Urinary bladder (tissue), 3 donors: ENCODE measurements at regions not wholly inside any gene's neighbourhood (a gene's known extent, or its start where the extent isn't known, plus 50 kb on each side); places are given as distances from the start of the nearest gene placed in this dataset.

Source experiments
- DNase-seq: peaks from one replicate; pipeline ENCODE4 v3.0.0-alpha.2; 2015; ENCODE audit errors: extremely low spot score
- H3K27ac ChIP-seq: one replicate; pipeline ENCODE4 v1.5.1; 2013; ENCODE audit warnings: low read depth, mild to moderate bottlenecking, moderate library complexity
- H3K36me3 ChIP-seq: one replicate; pipeline ENCODE4 v1.6.1; 2013; ENCODE audit warnings: mild to moderate bottlenecking, moderate library complexity; ENCODE audit not compliant: insufficient read depth
- H3K4me1 ChIP-seq: one replicate; pipeline ENCODE4 v1.6.1; 2013; ENCODE audit warnings: mild to moderate bottlenecking, moderate library complexity; ENCODE audit not compliant: insufficient read depth
- H3K4me3 ChIP-seq: one replicate; pipeline ENCODE4 v1.5.1; 2013; ENCODE audit warnings: low read depth, low read length
- WGBS: extraction: QIAGEN DNeasy Blood & Tissue Kit; methylation state at CpG from one replicate; pipeline ENCODE4 v1.1.7; 2013; 5-methylcytosine and 5-hydroxymethylcytosine counted together
- donor health status: healthy with polysubstance abuse.
- donor health status: healthy.

GRCh38 chr13:84662491-84662890 lies 780.2 kb upstream of the SLITRK1 start:
- Histone ChIP-seq H3K4me3 (no peak overlapping the region), H3K27ac (no peak overlapping the region), H3K36me3 (no peaks in the 10 kb centered on the region), H3K4me1 (no peaks in the 10 kb centered on the region)
- DNase-seq = no peak
- WGBS = 82% methylated on average over 3 of the region's 3 CpGs

- DNase-seq = no peak
- 80% methylated on average over 5 of the region's 5 CpGs for WGBS
- Histone ChIP-seq H3K27ac (no peak overlapping the region), H3K4me1 (no peaks in the 10 kb centered on the region), H3K4me3 (no peak overlapping the region), H3K36me3 (no peaks in the 10 kb centered on the region)
Measured at GRCh38 chr13:84661718-84662117, 779.4 kb upstream of the SLITRK1 start.

DNA sequence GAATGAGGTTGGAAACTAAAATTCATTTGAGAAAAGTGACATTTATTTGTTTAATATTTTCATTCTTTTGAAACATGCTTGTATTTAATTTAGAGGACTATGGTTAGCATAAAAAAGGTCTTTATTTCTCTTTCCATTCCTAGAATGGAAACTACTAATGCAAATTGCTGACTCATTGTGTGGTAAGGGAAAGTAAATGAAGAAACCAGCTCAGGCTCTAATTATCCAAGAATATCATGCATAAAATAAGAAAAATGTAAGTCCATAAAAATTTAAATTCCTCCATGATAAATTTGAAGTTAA lies 777.0 kb upstream of the SLITRK1 start:
- H3K36me3 ChIP-seq = no peaks in the 10 kb centered on the region
- no peak overlapping the region for H3K4me3 ChIP-seq
- no peak overlapping the region for H3K27ac ChIP-seq
- H3K4me1 ChIP-seq = no peaks in the 10 kb centered on the region
- DNase-seq = no peak

GRCh38 chr13:84658491-84659358 lies 776.5 kb upstream of the SLITRK1 start:
- WGBS = 48% methylated on average over 3 of the region's 3 CpGs
- no peak for DNase-seq
- no peak overlapping the region for H3K27ac ChIP-seq
- H3K36me3 ChIP-seq = no peaks in the 10 kb centered on the region
- no peaks in the 10 kb centered on the region for H3K4me1 ChIP-seq
- no peak overlapping the region for H3K4me3 ChIP-seq

- no peaks in the 10 kb centered on the region for H3K36me3 ChIP-seq
- 67% methylated on average over 3 of the region's 3 CpGs for WGBS
Measured at GRCh38 chr13:84655677-84656076, 773.4 kb upstream of the SLITRK1 start.

GRCh38 chr13:84654654-84655275 lies 772.5 kb upstream of the SLITRK1 start:
- 65% methylated on average over 5 of the region's 5 CpGs for WGBS
- H3K4me1 ChIP-seq = no peaks in the 10 kb centered on the region

More at GRCh38 chr13:84655677-84656076, 773.4 kb upstream of the SLITRK1 start:
- Histone ChIP-seq H3K4me1 (no peaks in the 10 kb centered on the region), H3K27ac (no peak overlapping the region), H3K4me3 (no peak overlapping the region)
- no peak for DNase-seq

GRCh38 chr13:84653915-84654534 lies 771.8 kb upstream of the SLITRK1 start:
- Histone ChIP-seq H3K36me3 (no peaks in the 10 kb centered on the region), H3K27ac (no peak overlapping the region), H3K4me1 (no peaks in the 10 kb centered on the region), H3K4me3 (no peak overlapping the region)
- 87% methylated on average over 3 of the region's 3 CpGs for WGBS
- DNase-seq = no peak

More at GRCh38 chr13:84654654-84655275, 772.5 kb upstream of the SLITRK1 start:
- Histone ChIP-seq H3K27ac (no peak overlapping the region), H3K4me3 (no peak overlapping the region), H3K36me3 (no peaks in the 10 kb centered on the region)
- no peak for DNase-seq

DNA sequence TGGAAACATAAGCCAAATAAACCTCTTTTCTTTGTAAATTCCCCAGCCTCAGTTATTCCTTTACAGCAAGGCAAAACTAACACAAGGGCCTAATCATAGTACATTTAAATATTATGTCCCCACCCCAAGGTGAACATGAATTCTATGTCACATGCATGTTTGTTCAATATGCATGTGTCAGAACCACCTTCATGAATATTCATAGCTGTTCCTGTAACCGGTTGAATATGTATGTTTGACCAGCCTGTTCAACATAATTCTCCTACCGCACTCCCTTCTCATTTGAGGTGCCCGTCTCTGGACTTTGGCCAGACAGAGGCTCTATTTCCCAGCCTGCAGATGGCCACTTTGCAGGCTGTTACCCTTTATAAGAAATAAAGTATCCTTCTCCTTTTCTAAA lies 769.4 kb upstream of the SLITRK1 start:
- no peak for DNase-seq
- H3K4me3 ChIP-seq = no peak overlapping the region
- 83% methylated on average over 3 of the region's 3 CpGs for WGBS
- H3K4me1 ChIP-seq = no peaks in the 10 kb centered on the region
- no peak overlapping the region for H3K27ac ChIP-seq
- no peaks in the 10 kb centered on the region for H3K36me3 ChIP-seq

DNA sequence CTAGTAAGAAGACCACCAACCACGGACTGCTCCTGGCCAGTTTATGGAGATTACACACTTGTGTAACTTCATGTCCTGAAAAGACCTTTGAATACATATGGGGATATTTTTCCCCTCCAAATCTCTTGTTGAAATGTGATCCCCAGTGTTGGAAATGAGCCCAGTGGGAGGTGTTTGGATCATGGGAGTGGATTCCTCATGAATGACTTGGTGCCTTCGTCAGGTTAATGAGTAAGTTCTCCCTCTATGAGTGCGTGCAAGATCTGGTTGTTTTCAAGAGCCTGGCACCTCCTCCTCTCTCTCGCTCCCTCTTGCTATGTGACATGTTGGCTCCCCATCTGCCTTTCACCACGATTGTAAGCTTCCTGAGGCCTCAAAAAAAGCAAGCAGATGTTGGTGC lies 769.0 kb upstream of the SLITRK1 start:
- Histone ChIP-seq H3K4me1 (no peaks in the 10 kb centered on the region), H3K36me3 (no peaks in the 10 kb centered on the region), H3K27ac (no peak overlapping the region), H3K4me3 (no peak overlapping the region)
- WGBS = 62% methylated on average over 5 of the region's 5 CpGs
- no peak for DNase-seq

- Histone ChIP-seq H3K36me3 (no peaks in the 10 kb centered on the region), H3K4me3 (no peak overlapping the region), H3K27ac (no peak overlapping the region), H3K4me1 (no peaks in the 10 kb centered on the region)
- 31% methylated on average over 4 of the region's 4 CpGs for WGBS
- DNase-seq = no peak
Measured at GRCh38 chr13:84649853-84650252, 767.6 kb upstream of the SLITRK1 start.

GRCh38 chr13:84648069-84648640 lies 765.9 kb upstream of the SLITRK1 start:
- H3K36me3 ChIP-seq = no peaks in the 10 kb centered on the region
- WGBS = 61% methylated on average over 2 of the region's 2 CpGs
- DNase-seq = no peak
- no peak overlapping the region for H3K27ac ChIP-seq
- H3K4me3 ChIP-seq = no peak overlapping the region
- H3K4me1 ChIP-seq = no peaks in the 10 kb centered on the region

DNA sequence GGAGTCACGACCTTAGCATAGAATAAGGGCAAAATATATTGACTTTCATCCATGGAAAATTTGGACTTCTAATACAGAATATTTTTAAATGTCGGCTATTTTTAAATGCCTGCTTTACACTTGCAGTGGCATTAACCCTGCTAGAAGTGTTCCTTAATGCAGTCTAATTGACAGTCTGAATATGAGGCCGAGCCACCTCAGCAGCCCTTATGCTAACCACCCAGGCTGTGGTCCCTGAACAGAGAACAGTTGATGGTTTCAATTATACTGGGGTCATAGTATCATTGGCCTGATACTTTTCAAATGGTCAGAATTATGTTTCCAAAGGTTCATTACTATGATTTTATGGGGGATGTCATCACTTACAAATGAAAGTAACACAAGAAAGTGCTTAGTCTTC lies 764.7 kb upstream of the SLITRK1 start:
- Histone ChIP-seq H3K4me1 (no peaks in the 10 kb centered on the region), H3K36me3 (no peaks in the 10 kb centered on the region), H3K4me3 (no peak overlapping the region), H3K27ac (no peak overlapping the region)
- 85% methylated on average over 3 of the region's 3 CpGs for WGBS
- DNase-seq = no peak

DNA sequence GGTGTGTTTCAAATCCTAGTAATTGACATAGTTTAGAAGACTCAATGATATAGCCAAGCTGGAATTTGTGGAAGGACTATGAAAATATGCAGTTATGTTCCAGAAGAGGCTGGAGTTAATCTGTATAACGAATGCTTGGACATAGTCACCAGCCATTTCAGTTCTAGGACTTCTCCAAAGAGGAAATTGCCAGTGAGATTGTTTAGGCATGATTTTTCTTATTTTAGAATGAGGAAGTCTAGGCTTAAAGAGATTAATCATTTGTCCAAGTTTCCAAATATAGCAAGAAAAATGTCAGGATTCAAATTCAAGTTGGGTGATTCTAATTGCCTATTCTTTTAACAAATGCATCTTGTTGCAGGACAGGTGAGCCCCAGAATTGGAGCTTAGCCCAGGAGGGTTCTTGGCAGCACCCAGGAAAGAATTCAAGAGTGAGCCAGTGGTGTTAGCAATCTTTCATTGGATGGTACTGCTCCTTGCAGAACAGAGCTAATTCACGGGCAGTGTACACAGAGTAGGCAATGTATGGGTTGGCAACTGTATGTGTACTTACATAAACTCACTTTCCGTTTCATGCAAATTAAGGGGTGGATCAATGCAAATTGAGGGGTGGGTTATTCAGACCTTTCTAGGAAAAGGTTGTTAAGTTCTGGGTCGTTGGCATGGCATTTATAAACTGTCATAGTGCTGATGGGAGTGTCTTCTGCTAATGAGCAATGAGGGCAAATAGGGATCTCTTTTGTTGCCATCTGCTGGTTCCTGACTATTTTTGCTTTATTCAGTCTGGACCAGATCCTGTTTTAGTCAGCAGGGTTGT lies 763.1 kb upstream of the SLITRK1 start:
- Histone ChIP-seq H3K27ac (no peak overlapping the region), H3K36me3 (no peaks in the 10 kb centered on the region), H3K4me3 (no peak overlapping the region), H3K4me1 (no peaks in the 10 kb centered on the region)
- DNase-seq = no peak
- WGBS = 47% methylated on average over 4 of the region's 4 CpGs
